K562 (cell line): ENCODE measurements at regions not wholly inside any gene's neighbourhood (a gene's known extent, or its start where the extent isn't known, plus 50 kb on each side); places are given as distances from the start of the nearest gene placed in this dataset.

ENCODE experiments used
- ATAC-seq: fragments of 200-7000 bp; cut with Tn5 transposase; 3 replicates; pipeline ENCODE4 v1.9.1; 2020; ENCODE audit warnings: moderate library complexity
- BruUV-seq: library from RNA; stranded (reverse); fragments of 400-500 nt; replicated peaks from 2 replicates; lab custom pipeline; 2021; lab: Mats Ljungman, UMichigan
- CTCF ChIA-PET: fragments of 300-600 bp; formaldehyde crosslinking; extraction: SDS; loops from one replicate; lab custom pipeline; 2021; ENCODE audit warnings: low intra/inter-chr PET ratio; lab: Yijun Ruan, JAX
- POLR2A ChIA-PET: fragments of 300-600, 350-650 bp; sonication (Branson Sonifier 250); formaldehyde crosslinking; extraction: SDS; loops from one replicate; lab custom pipeline; 2021; ENCODE audit warnings: antibody characterized with exemption, inconsistent platforms; lab: Yijun Ruan, JAX
- DNase-seq, 4 experiments: peaks; one replicate each; pipeline versions ENCODE4 v3.0.0 to v3.0.0-alpha.2; 2011 to 2018; ENCODE audit warnings: low spot score in 3 of 4, mixed read lengths in 3 of 4; ENCODE audit errors: extremely low read depth in 1 of 4
- FAIRE-seq: peaks from 2 replicates; lab custom pipeline; 2011; peaks lifted over from hg19 to GRCh38; lab: Jason Lieb, UNC
- H2AFZ ChIP-seq: 2 replicates; pipeline ENCODE4 v1.6.0; 2011; ENCODE audit warnings: low read depth, low read length, control low read depth, inconsistent platforms
- H3K27ac ChIP-seq: fragments of 200-600 bp; 3 replicates; pipeline ENCODE4 v1.8.0; 2011; ENCODE audit warnings: low read depth, mild to moderate bottlenecking, control low read depth, inconsistent platforms, low read length, moderate library complexity, mixed read lengths; ENCODE audit errors: extremely low read depth
- H3K27me3 ChIP-seq, 2 experiments: fragments of 300-600 bp in 1 of 2; 2 replicates in 1 of 2; 3 replicates in 1 of 2; pipeline versions ENCODE4 v1.6.0 to v1.8.0; 2011; ENCODE audit warnings: inconsistent platforms in 2 of 2, low read length in 2 of 2, mild to moderate bottlenecking in 1 of 2, mixed read lengths in 1 of 2, moderate library complexity in 1 of 2; ENCODE audit not compliant: control insufficient read depth in 2 of 2, insufficient read depth in 2 of 2
- H3K36me3 ChIP-seq: fragments of 300-600 bp; 3 replicates; pipeline ENCODE4 v1.8.0; 2011; ENCODE audit warnings: mild to moderate bottlenecking, low read length, inconsistent platforms; ENCODE audit not compliant: control insufficient read depth, insufficient read depth
- H3K4me1 ChIP-seq, 2 experiments: fragments of 200-600 bp in 1 of 2; replicated peaks in 1 of 2; 2 replicates in 1 of 2; 3 replicates in 1 of 2; pipeline versions ENCODE4 v1.5.1 to v1.8.0; 2011; ENCODE audit warnings: inconsistent platforms in 2 of 2, low read length in 2 of 2, mild to moderate bottlenecking in 1 of 2, mixed read lengths in 1 of 2, moderate library complexity in 1 of 2; ENCODE audit not compliant: control insufficient read depth in 2 of 2, insufficient read depth in 2 of 2
- H3K4me2 ChIP-seq: 2 replicates; pipeline ENCODE4 v1.6.1; 2011; ENCODE audit warnings: low read length, control low read depth, inconsistent platforms, mixed read lengths; ENCODE audit not compliant: insufficient read depth
- H3K4me3 ChIP-seq: fragments of 200-600 bp; sonication (generic), shearing (Covaris generic); 2 replicates; pipeline ENCODE4 v1.5.1; 2016; ENCODE audit warnings: control low read depth, inconsistent platforms
- H3K79me2 ChIP-seq: fragments of 200-600 bp; 3 replicates; pipeline ENCODE4 v1.8.0; 2011; ENCODE audit warnings: low read length, inconsistent platforms; ENCODE audit not compliant: control insufficient read depth, insufficient read depth
- H3K9ac ChIP-seq, 2 experiments: 2 replicates each; pipeline versions ENCODE4 v1.6.0 to v1.6.1; 2011; ENCODE audit warnings: low read depth in 2 of 2, low read length in 2 of 2, control low read depth in 1 of 2, inconsistent platforms in 1 of 2, mild to moderate bottlenecking in 1 of 2, mixed read lengths in 1 of 2; ENCODE audit not compliant: insufficient read depth in 1 of 2
- H3K9me1 ChIP-seq: one replicate; pipeline ENCODE4 v1.6.0; 2011; ENCODE audit warnings: inconsistent platforms, mild to moderate bottlenecking, low read length, moderate library complexity; ENCODE audit not compliant: control insufficient read depth, insufficient read depth
- H3K9me3 ChIP-seq: replicated peaks from 2 replicates; pipeline ENCODE4 v1.5.1; 2011; ENCODE audit warnings: low read depth, low read length, inconsistent platforms; ENCODE audit not compliant: control insufficient read depth, insufficient read depth
- H4K20me1 ChIP-seq: replicated peaks from 2 replicates; pipeline ENCODE4 v1.6.1; 2011; ENCODE audit warnings: low read length, inconsistent platforms, mixed read lengths; ENCODE audit not compliant: control insufficient read depth, insufficient read depth
- EGR1 ChIP-seq: fragments of 450-650 bp; conservative IDR thresholded peaks from 2 replicates; pipeline ENCODE4 v1.6.1; 2017; ENCODE audit warnings: mild to moderate bottlenecking
- MEF2D ChIP-seq: conservative IDR thresholded peaks from 2 replicates; pipeline ENCODE4 v1.6.1; 2016; ENCODE audit warnings: low read depth, missing genetic modification characterization, missing compliant biosample characterization
- RHOXF2B ChIP-seq: fragments of 250-450 bp; sonication (Bioruptor Pico); conservative IDR thresholded peaks from 2 replicates; pipeline ENCODE4 v1.5.1; 2021
- RREB1 ChIP-seq: fragments of 250-450 bp; sonication (Bioruptor Pico); IDR thresholded peaks from 2 replicates; pipeline ENCODE4 v1.4.0; 2020
- ZKSCAN3 ChIP-seq: fragments of 250-450 bp; sonication (Bioruptor Pico); IDR thresholded peaks from 2 replicates; pipeline ENCODE4 v1.4.0; 2020
- ZNF512 ChIP-seq: IDR thresholded peaks from 2 replicates; pipeline ENCODE4 v1.6.1; 2016; ENCODE audit warnings: missing genetic modification characterization, missing compliant biosample characterization
- WGBS: fragments of 100-300 bp; shearing (Covaris generic); methylation state at CpG from one replicate; pipeline ENCODE4 v1.1.6; 2016; ENCODE audit warnings: low coverage, mixed read lengths; ENCODE audit not compliant: insufficient coverage; ENCODE audit errors: missing lambda C conversion rate; 5-methylcytosine and 5-hydroxymethylcytosine counted together
- in situ Hi-C: fragments of 300-500 bp; cut with MboI; formaldehyde crosslinking; loops from 4 replicates; pipeline ENCODE4 v1.15.0; 2018; ENCODE audit warnings: inconsistent platforms, mixed read lengths
- intact Hi-C: fragments of 100-400 bp; cut with micrococcal nuclease; formaldehyde crosslinking; loops from 2 replicates; pipeline ENCODE4 v1.14.2; 2022
- TF ChIP-seq, protein P1 (sequence below): fragments of 200-800 bp; sonication (Bioruptor generic); IDR thresholded peaks from 2 replicates; pipeline ENCODE4 v1.6.1; 2017; ENCODE audit warnings: missing genetic modification characterization, missing compliant biosample characterization

DNA sequence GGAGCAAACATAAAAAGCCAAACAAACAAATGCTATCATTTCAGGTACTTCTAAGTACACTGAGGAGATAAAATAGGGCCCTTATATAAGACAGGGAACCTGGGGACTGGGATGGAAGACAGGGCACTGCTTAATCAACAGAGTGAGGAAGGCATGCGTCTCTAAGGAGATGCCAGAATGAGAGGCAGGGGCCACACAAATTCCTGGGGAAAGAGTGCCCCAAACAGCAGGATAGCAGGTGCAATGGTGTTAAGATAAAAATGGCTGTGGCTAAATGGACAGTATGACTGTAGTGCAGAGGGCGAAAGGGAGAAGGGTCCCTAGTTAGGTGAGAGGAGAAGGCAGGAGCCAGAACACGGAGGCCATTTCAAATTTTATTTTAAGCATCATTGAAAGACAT, 113.9 kb downstream of the ZBTB18 start:
- DNase-seq = no peak
- Histone ChIP-seq H3K27ac (no peak overlapping the region), H3K4me3 (no peak overlapping the region), H2AFZ (no peak overlapping the region), H3K9ac (no peak overlapping the region), H3K79me2 (no peaks in the 10 kb centered on the region), H3K9me3 (no peaks in the 10 kb centered on the region), H3K9me1 (no peaks in the 10 kb centered on the region), H3K27me3 (no peaks in the 10 kb centered on the region; a peak in 2 of 5 replicates), H3K4me1 (no peaks in the 10 kb centered on the region), H3K36me3 (no peaks in the 10 kb centered on the region), H3K4me2 (no peak overlapping the region), H4K20me1 (no peaks in the 10 kb centered on the region)
- intact Hi-C loops (no loop called here), in situ Hi-C loops (no loop called here)
- FAIRE-seq = no peak
- no peak for ATAC-seq
- ChIA-PET CTCF (no interaction called here), POLR2A (interaction anchor here (0.6 to 0.7 kb wide), 2 partner anchors 34 to 158 kb away, joined by 3 read pairs; no protein-coding TSS in a partner anchor)
- 0% methylated on average over 3 of the region's 3 CpGs for WGBS
- BruUV-seq = no TSS peak
- TF ChIP-seq RREB1 (CRISPR knock-in tag) (no peak), ZNF512 (tag) (no peak), EGR1 (no peak), MEF2D (tag) (no peak), ZKSCAN3 (CRISPR knock-in tag) (no peak), RHOXF2B (CRISPR knock-in tag) (no peak)
- TF ChIP-seq, protein P1, sequence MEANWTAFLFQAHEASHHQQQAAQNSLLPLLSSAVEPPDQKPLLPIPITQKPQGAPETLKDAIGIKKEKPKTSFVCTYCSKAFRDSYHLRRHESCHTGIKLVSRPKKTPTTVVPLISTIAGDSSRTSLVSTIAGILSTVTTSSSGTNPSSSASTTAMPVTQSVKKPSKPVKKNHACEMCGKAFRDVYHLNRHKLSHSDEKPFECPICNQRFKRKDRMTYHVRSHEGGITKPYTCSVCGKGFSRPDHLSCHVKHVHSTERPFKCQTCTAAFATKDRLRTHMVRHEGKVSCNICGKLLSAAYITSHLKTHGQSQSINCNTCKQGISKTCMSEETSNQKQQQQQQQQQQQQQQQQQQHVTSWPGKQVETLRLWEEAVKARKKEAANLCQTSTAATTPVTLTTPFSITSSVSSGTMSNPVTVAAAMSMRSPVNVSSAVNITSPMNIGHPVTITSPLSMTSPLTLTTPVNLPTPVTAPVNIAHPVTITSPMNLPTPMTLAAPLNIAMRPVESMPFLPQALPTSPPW = no peak
